KMS-11 (cell line): ENCODE measurements at regions not wholly inside any gene's neighbourhood (a gene's known extent, or its start where the extent isn't known, plus 50 kb on each side); places are given as distances from the start of the nearest gene placed in this dataset.
A peak's percentile ranks its signal among the peaks of the same experiment; 100 is the strongest.

Experiments used
- H2AFZ ChIP-seq: fragments of 200-600 bp; sonication (generic); 2 replicates; pipeline ENCODE4 v1.6.1; 2016; ENCODE audit warnings: antibody characterized with exemption, mixed run types, low read depth
- H3K27ac ChIP-seq: fragments of 200-600 bp; sonication (generic); 2 replicates; pipeline ENCODE4 v1.6.1; 2016; ENCODE audit warnings: mild to moderate bottlenecking, mixed run types
- H3K27me3 ChIP-seq: fragments of 200-600 bp; sonication (generic); 2 replicates; pipeline ENCODE4 v1.6.1; 2017; ENCODE audit warnings: mild to moderate bottlenecking, low read depth, mixed run types, moderate library complexity; ENCODE audit not compliant: insufficient read depth
- H3K36me3 ChIP-seq: fragments of 200-600 bp; sonication (generic); 2 replicates; pipeline ENCODE4 v1.6.1; 2017; ENCODE audit warnings: mild to moderate bottlenecking, mixed run types; ENCODE audit not compliant: insufficient read depth
- H3K4me1 ChIP-seq: fragments of 200-600 bp; sonication (generic); 2 replicates; pipeline ENCODE4 v1.6.1; 2016; ENCODE audit warnings: mild to moderate bottlenecking, low read depth, mixed run types; ENCODE audit not compliant: poor library complexity, severe bottlenecking
- H3K4me2 ChIP-seq: fragments of 200-600 bp; sonication (generic); 2 replicates; pipeline ENCODE4 v1.7.0; 2016; ENCODE audit warnings: mild to moderate bottlenecking, mixed run types
- H3K4me3 ChIP-seq: fragments of 200-600 bp; sonication (generic); IDR thresholded peaks from 2 replicates; pipeline ENCODE4 v1.6.1; 2017; ENCODE audit warnings: low read depth, low read length, mixed read lengths; ENCODE audit not compliant: insufficient read depth
- H3K79me2 ChIP-seq: fragments of 200-600 bp; sonication (generic); 2 replicates; pipeline ENCODE4 v1.6.1; 2016; ENCODE audit warnings: low read depth, mixed run types; ENCODE audit not compliant: insufficient read depth
- H3K9ac ChIP-seq: fragments of 200-600 bp; sonication (generic); 2 replicates; pipeline ENCODE4 v1.6.1; 2016; ENCODE audit warnings: mild to moderate bottlenecking, mixed run types
- H4K20me1 ChIP-seq: fragments of 200-600 bp; sonication (generic); 2 replicates; pipeline ENCODE4 v1.6.1; 2016; ENCODE audit warnings: mild to moderate bottlenecking, mixed run types; ENCODE audit not compliant: insufficient read depth
- TF ChIP-seq, protein P1 (sequence below): fragments of 200-600 bp; sonication (generic); conservative IDR thresholded peaks from 2 replicates; pipeline ENCODE4 v1.6.1; 2017; ENCODE audit warnings: low read depth, mild to moderate bottlenecking, antibody characterized with exemption, low read length, moderate library complexity, mixed read lengths

DNA sequence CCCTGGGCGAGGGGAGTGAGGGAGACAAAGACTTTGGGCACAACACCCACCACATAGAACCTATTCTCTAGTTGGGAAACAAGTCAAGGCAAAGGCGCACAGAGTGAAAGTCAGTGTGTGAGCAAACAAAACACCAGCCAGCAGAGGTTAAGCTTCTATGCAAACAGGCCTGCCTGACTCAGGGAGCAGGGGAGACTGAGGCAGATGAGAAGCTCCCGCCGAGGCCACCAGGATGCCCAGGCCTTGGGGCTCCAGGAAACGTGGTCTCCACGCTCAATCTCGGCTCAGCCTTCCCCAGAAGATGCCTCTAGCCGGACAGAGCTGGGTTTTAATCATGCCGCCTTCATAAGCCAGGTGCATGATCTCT lies 74.1 kb upstream of the KCNMA1 start:
- Histone ChIP-seq H3K4me3 (no peak overlapping the region), H3K79me2 (no peaks in the 10 kb centered on the region), H3K36me3 (no peaks in the 10 kb centered on the region), H3K4me2 (no peak overlapping the region; the same call in 1 of the 2 replicates), H3K27me3 (no peaks in the 10 kb centered on the region; the same call in 1 of the 2 replicates), H2AFZ (peak overlapping the region; percentile 66), H3K9ac (no peak overlapping the region), H3K4me1 (no peaks in the 10 kb centered on the region), H3K27ac (no peak overlapping the region), H4K20me1 (no peaks in the 10 kb centered on the region)
- TF ChIP-seq, protein P1, sequence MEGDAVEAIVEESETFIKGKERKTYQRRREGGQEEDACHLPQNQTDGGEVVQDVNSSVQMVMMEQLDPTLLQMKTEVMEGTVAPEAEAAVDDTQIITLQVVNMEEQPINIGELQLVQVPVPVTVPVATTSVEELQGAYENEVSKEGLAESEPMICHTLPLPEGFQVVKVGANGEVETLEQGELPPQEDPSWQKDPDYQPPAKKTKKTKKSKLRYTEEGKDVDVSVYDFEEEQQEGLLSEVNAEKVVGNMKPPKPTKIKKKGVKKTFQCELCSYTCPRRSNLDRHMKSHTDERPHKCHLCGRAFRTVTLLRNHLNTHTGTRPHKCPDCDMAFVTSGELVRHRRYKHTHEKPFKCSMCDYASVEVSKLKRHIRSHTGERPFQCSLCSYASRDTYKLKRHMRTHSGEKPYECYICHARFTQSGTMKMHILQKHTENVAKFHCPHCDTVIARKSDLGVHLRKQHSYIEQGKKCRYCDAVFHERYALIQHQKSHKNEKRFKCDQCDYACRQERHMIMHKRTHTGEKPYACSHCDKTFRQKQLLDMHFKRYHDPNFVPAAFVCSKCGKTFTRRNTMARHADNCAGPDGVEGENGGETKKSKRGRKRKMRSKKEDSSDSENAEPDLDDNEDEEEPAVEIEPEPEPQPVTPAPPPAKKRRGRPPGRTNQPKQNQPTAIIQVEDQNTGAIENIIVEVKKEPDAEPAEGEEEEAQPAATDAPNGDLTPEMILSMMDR: peak; percentile 40

DNA sequence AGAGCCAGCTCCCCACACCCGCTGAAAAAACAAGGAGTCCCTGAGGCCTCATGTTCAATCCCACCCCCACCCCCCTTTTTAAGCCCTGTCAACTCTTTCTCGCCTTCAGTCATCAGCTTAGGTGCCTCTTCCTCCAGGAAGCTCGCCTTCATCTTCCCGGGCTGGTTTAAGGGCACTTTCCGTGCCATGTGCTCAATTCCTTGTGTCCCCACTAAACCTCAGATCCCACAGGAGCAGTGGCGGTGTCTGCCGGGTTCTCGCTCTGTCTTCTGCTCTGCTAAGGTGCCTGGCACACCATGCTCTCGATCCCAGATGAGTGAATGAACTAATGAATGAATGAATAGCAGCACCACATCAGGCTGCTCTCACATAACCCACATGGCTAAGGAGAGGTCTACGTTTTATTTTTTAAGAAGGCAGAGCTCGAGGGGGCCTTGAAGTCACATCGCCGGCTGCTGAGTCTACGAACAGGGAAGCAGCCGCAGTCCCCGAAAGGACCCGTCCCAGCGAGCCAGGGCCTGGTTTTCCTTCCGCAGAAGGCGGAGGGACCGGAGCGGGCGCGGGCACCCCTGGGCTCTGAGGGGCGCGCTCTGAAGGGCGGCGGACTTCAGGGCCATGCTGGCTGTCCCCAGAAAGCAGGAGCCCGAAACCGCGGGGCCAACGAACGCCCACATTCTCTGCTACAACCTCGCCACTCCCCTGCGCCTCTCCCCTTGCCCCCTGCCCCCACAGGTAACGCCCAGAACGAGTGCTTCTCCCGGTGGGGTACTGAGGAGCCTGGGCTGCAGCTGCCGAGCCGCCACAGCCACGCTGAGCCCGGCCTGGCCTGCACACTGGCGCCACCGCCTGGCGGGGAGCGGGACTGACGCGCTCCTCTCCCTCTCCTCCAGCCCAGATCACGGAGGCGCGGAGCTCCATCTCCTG lies 73.4 kb upstream of the KCNMA1 start:
- H3K79me2 ChIP-seq: no peaks in the 10 kb centered on the region
- no peaks in the 10 kb centered on the region for H3K36me3 ChIP-seq
- H3K27me3 ChIP-seq: no peaks in the 10 kb centered on the region; the same call in 1 of the 2 replicates
- no peaks in the 10 kb centered on the region for H3K4me1 ChIP-seq
- H4K20me1 ChIP-seq: no peaks in the 10 kb centered on the region
- peak overlapping the region; percentile 51; the same call in 1 of the 2 replicates for H3K4me2 ChIP-seq
- TF ChIP-seq, protein P1: peak; percentile 89
- no peak overlapping the region; the same call in 1 of the 2 replicates for H3K9ac ChIP-seq
- H3K27ac ChIP-seq: no peak overlapping the region
- H2AFZ ChIP-seq: peak overlapping the region; percentile 66
- H3K4me3 ChIP-seq: no peak overlapping the region

DNA sequence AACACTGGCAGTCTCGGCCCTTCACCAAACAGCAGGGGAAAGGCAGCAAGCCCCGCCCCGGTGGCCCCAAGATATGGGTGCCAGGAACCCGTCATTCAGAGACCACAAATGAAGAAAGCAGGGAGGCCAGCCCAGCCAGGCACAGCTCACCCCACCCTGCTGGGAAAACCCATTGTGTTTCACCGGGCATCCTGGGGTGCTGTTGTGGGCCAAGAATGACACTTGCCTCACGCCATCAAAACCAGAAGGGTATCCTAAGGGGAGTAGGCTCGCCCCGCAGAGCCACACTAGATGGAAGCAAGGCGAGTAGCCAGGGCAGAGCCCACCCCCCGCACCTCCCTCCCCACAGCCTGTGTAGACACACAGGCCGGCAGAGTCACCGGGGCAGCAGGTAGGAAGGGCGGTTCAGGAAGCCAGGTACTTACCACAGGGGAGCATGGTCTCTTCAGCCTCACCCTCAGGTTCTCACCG lies 72.5 kb upstream of the KCNMA1 start:
- H3K4me1 ChIP-seq: no peaks in the 10 kb centered on the region
- no peak overlapping the region for H3K4me2 ChIP-seq
- no peak overlapping the region for H2AFZ ChIP-seq
- no peak overlapping the region for H3K27ac ChIP-seq
- TF ChIP-seq, protein P1: no peak
- no peaks in the 10 kb centered on the region for H3K36me3 ChIP-seq
- H3K27me3 ChIP-seq: no peaks in the 10 kb centered on the region; the same call in 1 of the 2 replicates
- no peaks in the 10 kb centered on the region for H3K79me2 ChIP-seq
- H3K9ac ChIP-seq: no peak overlapping the region
- H4K20me1 ChIP-seq: no peaks in the 10 kb centered on the region
- no peak overlapping the region for H3K4me3 ChIP-seq

DNA sequence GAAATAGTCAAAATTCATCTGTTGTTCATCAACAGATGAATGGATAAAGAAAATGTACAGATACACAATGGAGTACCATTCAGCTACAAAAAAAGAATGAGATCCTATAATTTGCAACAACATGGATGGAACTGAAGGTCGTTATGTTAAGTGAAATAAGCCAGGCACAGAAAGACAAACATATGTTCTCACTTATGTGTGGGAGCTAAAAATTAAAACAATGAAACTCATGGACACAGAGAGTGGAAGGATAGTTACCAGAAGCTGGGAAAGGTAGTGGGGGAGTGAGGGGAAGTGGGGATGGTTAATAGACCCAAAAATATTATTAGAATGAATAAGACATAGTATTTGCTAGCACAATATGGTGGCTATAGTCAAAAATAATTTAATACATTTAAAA lies 70.0 kb upstream of the KCNMA1 start:
- H2AFZ ChIP-seq: no peak overlapping the region
- no peak overlapping the region for H3K4me2 ChIP-seq
- no peaks in the 10 kb centered on the region for H3K79me2 ChIP-seq
- H4K20me1 ChIP-seq: no peaks in the 10 kb centered on the region
- no peaks in the 10 kb centered on the region for H3K4me1 ChIP-seq
- H3K27me3 ChIP-seq: no peaks in the 10 kb centered on the region; the same call in 1 of the 2 replicates
- no peak overlapping the region for H3K9ac ChIP-seq
- H3K36me3 ChIP-seq: no peaks in the 10 kb centered on the region
- TF ChIP-seq, protein P1: no peak
- H3K27ac ChIP-seq: no peak overlapping the region
- H3K4me3 ChIP-seq: no peak overlapping the region
